ENCODE measurements at regions not wholly inside any gene's neighbourhood (a gene's known extent, or its start where the extent isn't known, plus 50 kb on each side); places are given as distances from the start of the nearest gene placed in this dataset.

DNA sequence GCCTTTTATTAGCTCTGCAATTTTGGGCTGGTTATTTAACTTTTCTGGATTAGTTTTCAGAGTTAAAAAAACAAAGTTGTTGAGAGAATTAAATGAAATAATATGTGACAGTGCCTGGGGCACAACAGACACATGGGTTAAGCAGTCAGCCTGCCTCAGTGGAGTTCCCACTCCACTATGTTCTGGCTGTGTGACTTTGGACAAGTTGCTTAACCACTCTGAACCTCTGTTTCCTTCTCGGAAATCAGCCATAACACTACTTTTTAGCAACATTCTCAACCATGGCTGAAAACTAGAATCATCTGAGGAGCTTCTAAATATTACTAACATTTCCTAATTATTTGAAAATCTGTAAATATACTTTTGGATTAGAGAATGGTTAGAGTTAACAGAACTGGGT, 56.5 kb upstream of the SLC6A11 start:
- peaks cover 18% of the 10 kb centered on the region for H3K27me3 Mint-ChIP-seq (ENCODE audit: low read depth)
- H3K36me3 Mint-ChIP-seq: no peaks in the 10 kb centered on the region
- CTCF ChIA-PET: interaction anchor here (1.0 to 5.3 kb wide), 2 partner anchors 234 to 301 kb away, joined by 5 to 50 read pairs; no protein-coding TSS in a partner anchor
- peaks cover 8% of the 10 kb centered on the region for H3K4me1 Mint-ChIP-seq
- peaks cover 5% of the 10 kb centered on the region for H3K9me3 Mint-ChIP-seq
- DNase-seq (ENCODE audit: low spot score) (no peak), ATAC-seq (no peak)
- no peak overlapping the region for H3K4me3 Mint-ChIP-seq
- POLR2A ChIA-PET: no interaction called here
- H3K27ac Mint-ChIP-seq: no peak overlapping the region
- TF ChIP-seq MYBL2 (CRISPR knock-in tag; IDR thresholded peaks at IDR 0.05): no peak
- no peak for TF ChIP-seq ZNF219 (CRISPR knock-in tag; IDR thresholded peaks at IDR 0.05; ENCODE audit: borderline replicate concordance)
- TF ChIP-seq, protein P1, sequence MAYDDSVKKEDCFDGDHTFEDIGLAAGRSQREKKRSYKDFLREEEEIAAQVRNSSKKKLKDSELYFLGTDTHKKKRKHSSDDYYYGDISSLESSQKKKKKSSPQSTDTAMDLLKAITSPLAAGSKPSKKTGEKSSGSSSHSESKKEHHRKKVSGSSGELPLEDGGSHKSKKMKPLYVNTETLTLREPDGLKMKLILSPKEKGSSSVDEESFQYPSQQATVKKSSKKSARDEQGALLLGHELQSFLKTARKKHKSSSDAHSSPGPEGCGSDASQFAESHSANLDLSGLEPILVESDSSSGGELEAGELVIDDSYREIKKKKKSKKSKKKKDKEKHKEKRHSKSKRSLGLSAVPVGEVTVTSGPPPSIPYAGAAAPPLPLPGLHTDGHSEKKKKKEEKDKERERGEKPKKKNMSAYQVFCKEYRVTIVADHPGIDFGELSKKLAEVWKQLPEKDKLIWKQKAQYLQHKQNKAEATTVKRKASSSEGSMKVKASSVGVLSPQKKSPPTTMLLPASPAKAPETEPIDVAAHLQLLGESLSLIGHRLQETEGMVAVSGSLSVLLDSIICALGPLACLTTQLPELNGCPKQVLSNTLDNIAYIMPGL (CRISPR knock-in tag; IDR thresholded peaks at IDR 0.05): no peak
- no peak for TF ChIP-seq IRF2 (CRISPR knock-in tag; IDR thresholded peaks at IDR 0.05; ENCODE audit: borderline replicate concordance, low read depth)

DNA sequence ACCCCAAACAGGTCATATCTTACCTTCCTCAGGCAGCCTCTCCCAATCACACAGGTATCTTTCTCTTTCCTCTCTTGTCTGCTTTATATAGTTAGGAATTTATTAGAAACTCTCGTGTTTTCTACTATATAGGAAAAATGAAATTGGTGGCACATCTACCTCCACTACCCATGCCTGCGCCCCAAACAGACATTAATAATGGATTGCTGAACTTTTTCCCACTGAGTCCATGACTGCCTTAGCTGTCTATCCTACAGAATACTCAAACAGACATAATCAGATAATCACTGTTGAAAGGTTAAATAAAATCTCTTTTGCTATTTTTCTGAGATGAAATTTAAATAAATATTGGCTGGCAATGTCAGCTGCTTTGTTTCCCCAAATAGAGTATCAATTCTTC, 55.8 kb upstream of the SLC6A11 start:
- H3K9me3 Mint-ChIP-seq: peaks cover 5% of the 10 kb centered on the region
- H3K4me3 Mint-ChIP-seq: no peak overlapping the region
- ATAC-seq (no peak), DNase-seq (ENCODE audit: low spot score) (no peak)
- CTCF ChIA-PET: interaction anchor here (0.5 to 5.3 kb wide), 2 partner anchors 255 to 300 kb away, joined by 3 to 50 read pairs; partner anchors contain the start of gene ATP2B2
- TF ChIP-seq, protein P2, sequence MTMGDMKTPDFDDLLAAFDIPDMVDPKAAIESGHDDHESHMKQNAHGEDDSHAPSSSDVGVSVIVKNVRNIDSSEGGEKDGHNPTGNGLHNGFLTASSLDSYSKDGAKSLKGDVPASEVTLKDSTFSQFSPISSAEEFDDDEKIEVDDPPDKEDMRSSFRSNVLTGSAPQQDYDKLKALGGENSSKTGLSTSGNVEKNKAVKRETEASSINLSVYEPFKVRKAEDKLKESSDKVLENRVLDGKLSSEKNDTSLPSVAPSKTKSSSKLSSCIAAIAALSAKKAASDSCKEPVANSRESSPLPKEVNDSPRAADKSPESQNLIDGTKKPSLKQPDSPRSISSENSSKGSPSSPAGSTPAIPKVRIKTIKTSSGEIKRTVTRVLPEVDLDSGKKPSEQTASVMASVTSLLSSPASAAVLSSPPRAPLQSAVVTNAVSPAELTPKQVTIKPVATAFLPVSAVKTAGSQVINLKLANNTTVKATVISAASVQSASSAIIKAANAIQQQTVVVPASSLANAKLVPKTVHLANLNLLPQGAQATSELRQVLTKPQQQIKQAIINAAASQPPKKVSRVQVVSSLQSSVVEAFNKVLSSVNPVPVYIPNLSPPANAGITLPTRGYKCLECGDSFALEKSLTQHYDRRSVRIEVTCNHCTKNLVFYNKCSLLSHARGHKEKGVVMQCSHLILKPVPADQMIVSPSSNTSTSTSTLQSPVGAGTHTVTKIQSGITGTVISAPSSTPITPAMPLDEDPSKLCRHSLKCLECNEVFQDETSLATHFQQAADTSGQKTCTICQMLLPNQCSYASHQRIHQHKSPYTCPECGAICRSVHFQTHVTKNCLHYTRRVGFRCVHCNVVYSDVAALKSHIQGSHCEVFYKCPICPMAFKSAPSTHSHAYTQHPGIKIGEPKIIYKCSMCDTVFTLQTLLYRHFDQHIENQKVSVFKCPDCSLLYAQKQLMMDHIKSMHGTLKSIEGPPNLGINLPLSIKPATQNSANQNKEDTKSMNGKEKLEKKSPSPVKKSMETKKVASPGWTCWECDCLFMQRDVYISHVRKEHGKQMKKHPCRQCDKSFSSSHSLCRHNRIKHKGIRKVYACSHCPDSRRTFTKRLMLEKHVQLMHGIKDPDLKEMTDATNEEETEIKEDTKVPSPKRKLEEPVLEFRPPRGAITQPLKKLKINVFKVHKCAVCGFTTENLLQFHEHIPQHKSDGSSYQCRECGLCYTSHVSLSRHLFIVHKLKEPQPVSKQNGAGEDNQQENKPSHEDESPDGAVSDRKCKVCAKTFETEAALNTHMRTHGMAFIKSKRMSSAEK (CRISPR knock-in tag; IDR thresholded peaks at IDR 0.05; ENCODE audit: borderline replicate concordance): no peak
- TF ChIP-seq ETV6 (CRISPR knock-in tag; IDR thresholded peaks at IDR 0.05) (no peak), FOXK1 (CRISPR knock-in tag; IDR thresholded peaks at IDR 0.05) (no peak), SMAD3 (CRISPR knock-in tag; IDR thresholded peaks at IDR 0.05; ENCODE audit: borderline replicate concordance) (no peak), ESRRA (CRISPR knock-in tag; IDR thresholded peaks at IDR 0.05; ENCODE audit: borderline replicate concordance) (no peak), NFE2L1 (CRISPR knock-in tag; IDR thresholded peaks at IDR 0.05) (no peak), SMAD4 (CRISPR knock-in tag; IDR thresholded peaks at IDR 0.05) (no peak), GRHL2 (CRISPR knock-in tag; IDR thresholded peaks at IDR 0.05; ENCODE audit: insufficient replicate concordance, severe bottlenecking) (no peak), NFYB (CRISPR knock-in tag; conservative IDR thresholded peaks at IDR 0.05; ENCODE audit: low read depth) (no peak), IRF2 (CRISPR knock-in tag; IDR thresholded peaks at IDR 0.05; ENCODE audit: borderline replicate concordance, low read depth) (no peak), RELA (CRISPR knock-in tag; IDR thresholded peaks at IDR 0.05; ENCODE audit: borderline replicate concordance) (no peak)
- TF ChIP-seq, protein P3, sequence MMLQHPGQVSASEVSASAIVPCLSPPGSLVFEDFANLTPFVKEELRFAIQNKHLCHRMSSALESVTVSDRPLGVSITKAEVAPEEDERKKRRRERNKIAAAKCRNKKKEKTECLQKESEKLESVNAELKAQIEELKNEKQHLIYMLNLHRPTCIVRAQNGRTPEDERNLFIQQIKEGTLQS (CRISPR knock-in tag; conservative IDR thresholded peaks at IDR 0.05): no peak
- TF ChIP-seq, protein P4, sequence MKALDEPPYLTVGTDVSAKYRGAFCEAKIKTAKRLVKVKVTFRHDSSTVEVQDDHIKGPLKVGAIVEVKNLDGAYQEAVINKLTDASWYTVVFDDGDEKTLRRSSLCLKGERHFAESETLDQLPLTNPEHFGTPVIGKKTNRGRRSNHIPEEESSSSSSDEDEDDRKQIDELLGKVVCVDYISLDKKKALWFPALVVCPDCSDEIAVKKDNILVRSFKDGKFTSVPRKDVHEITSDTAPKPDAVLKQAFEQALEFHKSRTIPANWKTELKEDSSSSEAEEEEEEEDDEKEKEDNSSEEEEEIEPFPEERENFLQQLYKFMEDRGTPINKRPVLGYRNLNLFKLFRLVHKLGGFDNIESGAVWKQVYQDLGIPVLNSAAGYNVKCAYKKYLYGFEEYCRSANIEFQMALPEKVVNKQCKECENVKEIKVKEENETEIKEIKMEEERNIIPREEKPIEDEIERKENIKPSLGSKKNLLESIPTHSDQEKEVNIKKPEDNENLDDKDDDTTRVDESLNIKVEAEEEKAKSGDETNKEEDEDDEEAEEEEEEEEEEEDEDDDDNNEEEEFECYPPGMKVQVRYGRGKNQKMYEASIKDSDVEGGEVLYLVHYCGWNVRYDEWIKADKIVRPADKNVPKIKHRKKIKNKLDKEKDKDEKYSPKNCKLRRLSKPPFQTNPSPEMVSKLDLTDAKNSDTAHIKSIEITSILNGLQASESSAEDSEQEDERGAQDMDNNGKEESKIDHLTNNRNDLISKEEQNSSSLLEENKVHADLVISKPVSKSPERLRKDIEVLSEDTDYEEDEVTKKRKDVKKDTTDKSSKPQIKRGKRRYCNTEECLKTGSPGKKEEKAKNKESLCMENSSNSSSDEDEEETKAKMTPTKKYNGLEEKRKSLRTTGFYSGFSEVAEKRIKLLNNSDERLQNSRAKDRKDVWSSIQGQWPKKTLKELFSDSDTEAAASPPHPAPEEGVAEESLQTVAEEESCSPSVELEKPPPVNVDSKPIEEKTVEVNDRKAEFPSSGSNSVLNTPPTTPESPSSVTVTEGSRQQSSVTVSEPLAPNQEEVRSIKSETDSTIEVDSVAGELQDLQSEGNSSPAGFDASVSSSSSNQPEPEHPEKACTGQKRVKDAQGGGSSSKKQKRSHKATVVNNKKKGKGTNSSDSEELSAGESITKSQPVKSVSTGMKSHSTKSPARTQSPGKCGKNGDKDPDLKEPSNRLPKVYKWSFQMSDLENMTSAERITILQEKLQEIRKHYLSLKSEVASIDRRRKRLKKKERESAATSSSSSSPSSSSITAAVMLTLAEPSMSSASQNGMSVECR (CRISPR knock-in tag; IDR thresholded peaks at IDR 0.05; ENCODE audit: borderline replicate concordance): no peak
- no peaks in the 10 kb centered on the region for H3K36me3 Mint-ChIP-seq
- H3K27me3 Mint-ChIP-seq (ENCODE audit: low read depth): peaks cover 12% of the 10 kb centered on the region
- H3K27ac Mint-ChIP-seq: no peak overlapping the region
- H3K4me1 Mint-ChIP-seq: peaks cover 8% of the 10 kb centered on the region
- POLR2A ChIA-PET: no interaction called here
